ENCODE measurements at regions not wholly inside any gene's neighbourhood (a gene's known extent, or its start where the extent isn't known, plus 50 kb on each side); places are given as distances from the start of the nearest gene placed in this dataset.

- TF ChIP-seq ZNF18 (tag by site-specific recombination; IDR thresholded peaks at IDR 0.05): no peak
- TF ChIP-seq, protein P1, sequence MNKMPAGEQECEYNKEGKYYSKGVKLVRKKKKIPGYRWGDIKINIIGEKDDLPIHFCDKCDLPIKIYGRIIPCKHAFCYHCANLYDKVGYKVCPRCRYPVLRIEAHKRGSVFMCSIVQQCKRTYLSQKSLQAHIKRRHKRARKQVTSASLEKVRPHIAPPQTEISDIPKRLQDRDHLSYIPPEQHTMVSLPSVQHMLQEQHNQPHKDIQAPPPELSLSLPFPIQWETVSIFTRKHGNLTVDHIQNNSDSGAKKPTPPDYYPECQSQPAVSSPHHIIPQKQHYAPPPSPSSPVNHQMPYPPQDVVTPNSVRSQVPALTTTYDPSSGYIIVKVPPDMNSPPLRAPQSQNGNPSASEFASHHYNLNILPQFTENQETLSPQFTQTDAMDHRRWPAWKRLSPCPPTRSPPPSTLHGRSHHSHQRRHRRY (tag by site-specific recombination; IDR thresholded peaks at IDR 0.05): no peak
Measured at GRCh38 chr14:98514016-98514415, 758.0 kb downstream of the BCL11B start (continued).

DNA sequence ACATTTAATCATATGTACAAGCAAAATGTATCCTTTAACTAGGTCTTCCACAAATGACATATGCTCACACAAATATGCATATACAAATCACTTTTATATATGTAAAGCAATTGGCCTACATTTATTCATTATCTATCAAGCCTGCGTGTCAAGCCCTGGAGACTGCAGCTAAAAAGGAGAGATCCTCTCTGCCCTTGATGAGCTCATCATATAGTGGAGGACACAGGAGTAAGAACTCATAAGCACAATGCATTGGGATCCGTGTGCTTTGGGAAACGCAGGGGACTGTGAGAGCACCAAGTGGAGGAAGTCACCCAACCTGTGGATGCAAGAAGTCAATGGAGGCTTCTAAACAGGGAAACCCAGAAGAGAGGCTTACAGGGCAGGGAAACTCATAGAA, 735.7 kb downstream of the BCL11B start:
- ChIA-PET POLR2A (no interaction called here), CTCF (no interaction called here)
- H3K27ac ChIP-seq (ENCODE audit: extremely low read depth, low read depth, low read length): no peak overlapping the region
- H3K9me3 ChIP-seq (ENCODE audit: control insufficient read depth, insufficient read depth, low read depth, low read length): no peaks in the 10 kb centered on the region
- H3K4me3 ChIP-seq (ENCODE audit: low read depth, low read length): no peak overlapping the region
- no peaks in the 10 kb centered on the region for H3K4me1 ChIP-seq (ENCODE audit: control insufficient read depth, insufficient read depth, low read length)
- no peak for TF ChIP-seq ZNF776 (tag by site-specific recombination; IDR thresholded peaks at IDR 0.05; ENCODE audit: borderline replicate concordance)
- TF ChIP-seq ZSCAN16 (tag by site-specific recombination; IDR thresholded peaks at IDR 0.05): no peak
- no peak for TF ChIP-seq ZNF350 (tag by site-specific recombination; IDR thresholded peaks at IDR 0.05)
- H3K36me3 ChIP-seq (ENCODE audit: control insufficient read depth in 2 of 2, insufficient read depth in 1 of 2, low read length in 2 of 2): no peaks in the 10 kb centered on the region

DNA sequence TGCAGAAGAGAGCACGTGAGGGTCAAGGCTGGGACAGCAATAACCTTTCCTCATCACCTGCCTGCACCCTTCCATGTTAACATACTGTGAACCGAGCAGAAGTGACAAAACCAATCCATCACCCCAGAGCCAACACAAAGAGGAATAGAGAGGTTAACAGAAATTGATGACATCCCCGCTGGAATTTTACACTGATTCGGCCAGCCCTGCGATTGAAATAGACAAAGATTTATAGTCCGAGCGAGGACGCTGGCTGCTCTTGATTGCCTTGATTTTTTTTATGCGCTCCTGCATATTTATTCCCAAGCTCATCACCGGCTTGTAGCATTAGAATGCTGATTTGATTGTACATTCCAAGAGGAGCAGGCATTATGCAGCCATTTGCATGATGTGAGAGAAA, 729.7 kb downstream of the BCL11B start:
- no peak for TF ChIP-seq ZNF335 (tag by site-specific recombination; conservative IDR thresholded peaks at IDR 0.05)
- no peak for TF ChIP-seq ZNF701 (tag by site-specific recombination; IDR thresholded peaks at IDR 0.05)

DNA sequence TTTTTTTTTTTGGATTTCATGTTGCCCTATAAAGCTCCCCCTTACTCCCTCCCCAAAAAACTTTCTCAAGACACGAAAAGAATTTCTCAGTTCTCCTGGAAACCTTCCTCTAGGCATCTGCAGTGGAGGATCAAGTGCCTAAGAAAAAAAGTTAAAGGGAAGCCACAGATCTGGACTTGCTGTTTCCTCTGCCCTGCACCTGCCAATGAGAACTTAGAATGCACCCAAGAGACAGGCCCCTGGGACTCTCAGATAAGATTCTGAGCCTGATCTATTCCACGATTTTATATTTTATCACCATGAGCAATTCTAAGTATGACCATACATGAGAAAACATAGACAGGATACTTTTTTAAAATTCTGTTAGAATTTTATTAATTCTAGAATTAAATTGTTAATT, 728.9 kb downstream of the BCL11B start:
- ChIA-PET POLR2A (no interaction called here), CTCF (interaction anchor here (0.6 to 0.7 kb wide), 2 partner anchors 253 to 637 kb away, joined by 5 to 9 read pairs; no protein-coding TSS in a partner anchor)
- no peak overlapping the region for H3K27ac ChIP-seq (ENCODE audit: extremely low read depth, low read depth, low read length)
- no peak overlapping the region for H3K4me3 ChIP-seq (ENCODE audit: low read depth, low read length)
- no peaks in the 10 kb centered on the region for H3K36me3 ChIP-seq (ENCODE audit: control insufficient read depth in 2 of 2, insufficient read depth in 1 of 2, low read length in 2 of 2)
- no peaks in the 10 kb centered on the region for H3K9me3 ChIP-seq (ENCODE audit: control insufficient read depth, insufficient read depth, low read depth, low read length)
- no peaks in the 10 kb centered on the region for H3K4me1 ChIP-seq (ENCODE audit: control insufficient read depth, insufficient read depth, low read length)
- TF ChIP-seq, protein P2, sequence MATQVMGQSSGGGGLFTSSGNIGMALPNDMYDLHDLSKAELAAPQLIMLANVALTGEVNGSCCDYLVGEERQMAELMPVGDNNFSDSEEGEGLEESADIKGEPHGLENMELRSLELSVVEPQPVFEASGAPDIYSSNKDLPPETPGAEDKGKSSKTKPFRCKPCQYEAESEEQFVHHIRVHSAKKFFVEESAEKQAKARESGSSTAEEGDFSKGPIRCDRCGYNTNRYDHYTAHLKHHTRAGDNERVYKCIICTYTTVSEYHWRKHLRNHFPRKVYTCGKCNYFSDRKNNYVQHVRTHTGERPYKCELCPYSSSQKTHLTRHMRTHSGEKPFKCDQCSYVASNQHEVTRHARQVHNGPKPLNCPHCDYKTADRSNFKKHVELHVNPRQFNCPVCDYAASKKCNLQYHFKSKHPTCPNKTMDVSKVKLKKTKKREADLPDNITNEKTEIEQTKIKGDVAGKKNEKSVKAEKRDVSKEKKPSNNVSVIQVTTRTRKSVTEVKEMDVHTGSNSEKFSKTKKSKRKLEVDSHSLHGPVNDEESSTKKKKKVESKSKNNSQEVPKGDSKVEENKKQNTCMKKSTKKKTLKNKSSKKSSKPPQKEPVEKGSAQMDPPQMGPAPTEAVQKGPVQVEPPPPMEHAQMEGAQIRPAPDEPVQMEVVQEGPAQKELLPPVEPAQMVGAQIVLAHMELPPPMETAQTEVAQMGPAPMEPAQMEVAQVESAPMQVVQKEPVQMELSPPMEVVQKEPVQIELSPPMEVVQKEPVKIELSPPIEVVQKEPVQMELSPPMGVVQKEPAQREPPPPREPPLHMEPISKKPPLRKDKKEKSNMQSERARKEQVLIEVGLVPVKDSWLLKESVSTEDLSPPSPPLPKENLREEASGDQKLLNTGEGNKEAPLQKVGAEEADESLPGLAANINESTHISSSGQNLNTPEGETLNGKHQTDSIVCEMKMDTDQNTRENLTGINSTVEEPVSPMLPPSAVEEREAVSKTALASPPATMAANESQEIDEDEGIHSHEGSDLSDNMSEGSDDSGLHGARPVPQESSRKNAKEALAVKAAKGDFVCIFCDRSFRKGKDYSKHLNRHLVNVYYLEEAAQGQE (tag by site-specific recombination; IDR thresholded peaks at IDR 0.05): no peak
- TF ChIP-seq ZNF510 (tag by site-specific recombination; IDR thresholded peaks at IDR 0.05; ENCODE audit: insufficient replicate concordance) (no peak), SALL2 (tag by site-specific recombination; IDR thresholded peaks at IDR 0.05; ENCODE audit: borderline replicate concordance) (no peak), IKZF3 (tag by site-specific recombination; IDR thresholded peaks at IDR 0.05) (no peak), ZNF623 (tag by site-specific recombination; IDR thresholded peaks at IDR 0.05) (no peak), ZNF621 (tag by site-specific recombination; IDR thresholded peaks at IDR 0.05) (no peak), MEIS1 (CRISPR knock-in tag; IDR thresholded peaks at IDR 0.05; ENCODE audit: borderline replicate concordance) (no peak), ZNF18 (tag by site-specific recombination; IDR thresholded peaks at IDR 0.05) (no peak), PATZ1 (tag by site-specific recombination; IDR thresholded peaks at IDR 0.05) (no peak), KLF1 (tag by site-specific recombination; IDR thresholded peaks at IDR 0.05) (no peak), ZNF776 (tag by site-specific recombination; IDR thresholded peaks at IDR 0.05; ENCODE audit: borderline replicate concordance) (no peak), HIC1 (tag by site-specific recombination; IDR thresholded peaks at IDR 0.05) (no peak)

More for the DNA sequence above, 729.7 kb downstream of the BCL11B start:
- Histone ChIP-seq H3K36me3 (ENCODE audit: control insufficient read depth in 2 of 2, insufficient read depth in 1 of 2, low read length in 2 of 2) (no peaks in the 10 kb centered on the region), H3K4me1 (ENCODE audit: control insufficient read depth, insufficient read depth, low read length) (no peaks in the 10 kb centered on the region), H3K4me3 (ENCODE audit: low read depth, low read length) (no peak overlapping the region), H3K9me3 (ENCODE audit: control insufficient read depth, insufficient read depth, low read depth, low read length) (no peaks in the 10 kb centered on the region), H3K27ac (ENCODE audit: extremely low read depth, low read depth, low read length) (no peak overlapping the region)
- CTCF ChIA-PET: interaction anchor here (0.7 kb wide), 1 partner anchor 252 kb away, joined by 9 read pairs; no protein-coding TSS in a partner anchor
- POLR2A ChIA-PET: no interaction called here
